ENCODE measurements at regions not wholly inside any gene's neighbourhood (a gene's known extent, or its start where the extent isn't known, plus 50 kb on each side); places are given as distances from the start of the nearest gene placed in this dataset.

- no peak for TF ChIP-seq NFYB (CRISPR knock-in tag; conservative IDR thresholded peaks at IDR 0.05; ENCODE audit: low read depth)
- TF ChIP-seq ZNF512 (CRISPR knock-in tag; IDR thresholded peaks at IDR 0.05; ENCODE audit: borderline replicate concordance) = no peak
- no peak for TF ChIP-seq NR3C1 (CRISPR knock-in tag; conservative IDR thresholded peaks at IDR 0.05; ENCODE audit: low read depth)
- no peak for TF ChIP-seq ESRRA (CRISPR knock-in tag; IDR thresholded peaks at IDR 0.05; ENCODE audit: borderline replicate concordance)
- no peak for TF ChIP-seq CTCF (IDR thresholded peaks at IDR 0.05)
- TF ChIP-seq USF2 (CRISPR knock-in tag; IDR thresholded peaks at IDR 0.05) = no peak
- TF ChIP-seq SP1 (CRISPR knock-in tag; conservative IDR thresholded peaks at IDR 0.05) = no peak
- TF ChIP-seq IRF1 (CRISPR knock-in tag; IDR thresholded peaks at IDR 0.05) = no peak
- TF ChIP-seq MAX (CRISPR knock-in tag; IDR thresholded peaks at IDR 0.05) = no peak
- TF ChIP-seq FOXK1 (CRISPR knock-in tag; IDR thresholded peaks at IDR 0.05) = no peak
- no peak for TF ChIP-seq SMAD3 (CRISPR knock-in tag; IDR thresholded peaks at IDR 0.05; ENCODE audit: borderline replicate concordance)
- TF ChIP-seq GRHL2 (CRISPR knock-in tag; IDR thresholded peaks at IDR 0.05; ENCODE audit: insufficient replicate concordance, severe bottlenecking) = no peak
These were observed 111.2 kb upstream of the PPM1J start for GRCh38 chr1:112826217-112826944.

Measured in WTC11 (cell line).